Keratinocyte (primary cell): ENCODE measurements at regions not wholly inside any gene's neighbourhood (a gene's known extent, or its start where the extent isn't known, plus 50 kb on each side); places are given as distances from the start of the nearest gene placed in this dataset.

Experiments used
- EZH2 ChIP-seq: IDR thresholded peaks from one replicate; pipeline ENCODE4 v1.6.1; 2012; ENCODE audit warnings: inconsistent platforms, mild to moderate bottlenecking, low read length, moderate library complexity
- TF ChIP-seq, protein P1 (sequence below), 3 experiments: IDR thresholded peaks in 1 of 3; conservative IDR thresholded peaks in 1 of 3; optimal IDR thresholded peaks in 1 of 3; 2 replicates in 2 of 3; 3 replicates in 1 of 3; pipeline versions ENCODE3 to v1.5.1; 2011; ENCODE audit warnings: low read length in 3 of 3, mild to moderate bottlenecking in 3 of 3, moderate library complexity in 2 of 3, control low read depth in 1 of 3, inconsistent platforms in 1 of 3; ENCODE audit not compliant: insufficient read depth in 2 of 3; ENCODE audit errors: extremely low read depth in 1 of 3

GRCh38 chr2:114057638-114058037, 167.7 kb downstream of the ACTR3 start:
- TF ChIP-seq, protein P1, sequence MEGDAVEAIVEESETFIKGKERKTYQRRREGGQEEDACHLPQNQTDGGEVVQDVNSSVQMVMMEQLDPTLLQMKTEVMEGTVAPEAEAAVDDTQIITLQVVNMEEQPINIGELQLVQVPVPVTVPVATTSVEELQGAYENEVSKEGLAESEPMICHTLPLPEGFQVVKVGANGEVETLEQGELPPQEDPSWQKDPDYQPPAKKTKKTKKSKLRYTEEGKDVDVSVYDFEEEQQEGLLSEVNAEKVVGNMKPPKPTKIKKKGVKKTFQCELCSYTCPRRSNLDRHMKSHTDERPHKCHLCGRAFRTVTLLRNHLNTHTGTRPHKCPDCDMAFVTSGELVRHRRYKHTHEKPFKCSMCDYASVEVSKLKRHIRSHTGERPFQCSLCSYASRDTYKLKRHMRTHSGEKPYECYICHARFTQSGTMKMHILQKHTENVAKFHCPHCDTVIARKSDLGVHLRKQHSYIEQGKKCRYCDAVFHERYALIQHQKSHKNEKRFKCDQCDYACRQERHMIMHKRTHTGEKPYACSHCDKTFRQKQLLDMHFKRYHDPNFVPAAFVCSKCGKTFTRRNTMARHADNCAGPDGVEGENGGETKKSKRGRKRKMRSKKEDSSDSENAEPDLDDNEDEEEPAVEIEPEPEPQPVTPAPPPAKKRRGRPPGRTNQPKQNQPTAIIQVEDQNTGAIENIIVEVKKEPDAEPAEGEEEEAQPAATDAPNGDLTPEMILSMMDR (optimal IDR thresholded peaks at IDR 0.05 in 1 of 3, IDR thresholded peaks at IDR 0.05 in 1 of 3, conservative IDR thresholded peaks at IDR 0.05 in 1 of 3; ENCODE audit: extremely low read depth in 1 of 3, insufficient read depth in 2 of 3, low read length in 3 of 3), result no peak
- TF ChIP-seq EZH2, result no peak
